Breast epithelium (tissue), 3 donors: ENCODE measurements at regions not wholly inside any gene's neighbourhood (a gene's known extent, or its start where the extent isn't known, plus 50 kb on each side); places are given as distances from the start of the nearest gene placed in this dataset.

Experiments used
- POLR2A ChIP-seq: fragments of 450-650 bp; IDR thresholded peaks from one replicate; pipeline ENCODE4 v1.6.1; 2016; ENCODE audit warnings: antibody characterized with exemption, mild to moderate bottlenecking, moderate library complexity
- TF ChIP-seq, protein P1 (sequence below), 3 donors: fragments of 450-650 bp; IDR thresholded peaks; one replicate each; pipeline ENCODE4 v1.5.1; 2016 to 2017; ENCODE audit warnings: antibody characterized with exemption in 3 of 3, mild to moderate bottlenecking in 3 of 3, moderate library complexity in 3 of 3

DNA sequence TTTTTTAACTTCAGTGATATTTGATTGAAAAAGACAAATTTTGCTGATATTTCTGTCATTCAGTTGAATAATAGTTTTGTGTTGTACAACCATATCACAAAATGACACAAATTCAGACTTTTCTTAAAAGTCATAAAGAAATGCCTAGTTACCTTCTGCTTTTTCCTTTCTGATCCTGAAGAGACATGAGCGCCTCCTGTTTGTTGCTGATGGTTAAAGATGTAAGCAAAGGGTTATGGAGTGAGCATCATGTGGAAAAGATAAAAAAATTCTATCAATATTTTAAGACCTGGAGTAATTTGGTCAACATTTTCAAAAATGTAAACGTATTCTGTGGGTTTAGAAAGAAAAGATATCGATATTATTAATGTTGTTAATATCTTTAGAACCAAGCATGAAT lies 669.9 kb upstream of the NR3C2 start:
- TF ChIP-seq, protein P1, sequence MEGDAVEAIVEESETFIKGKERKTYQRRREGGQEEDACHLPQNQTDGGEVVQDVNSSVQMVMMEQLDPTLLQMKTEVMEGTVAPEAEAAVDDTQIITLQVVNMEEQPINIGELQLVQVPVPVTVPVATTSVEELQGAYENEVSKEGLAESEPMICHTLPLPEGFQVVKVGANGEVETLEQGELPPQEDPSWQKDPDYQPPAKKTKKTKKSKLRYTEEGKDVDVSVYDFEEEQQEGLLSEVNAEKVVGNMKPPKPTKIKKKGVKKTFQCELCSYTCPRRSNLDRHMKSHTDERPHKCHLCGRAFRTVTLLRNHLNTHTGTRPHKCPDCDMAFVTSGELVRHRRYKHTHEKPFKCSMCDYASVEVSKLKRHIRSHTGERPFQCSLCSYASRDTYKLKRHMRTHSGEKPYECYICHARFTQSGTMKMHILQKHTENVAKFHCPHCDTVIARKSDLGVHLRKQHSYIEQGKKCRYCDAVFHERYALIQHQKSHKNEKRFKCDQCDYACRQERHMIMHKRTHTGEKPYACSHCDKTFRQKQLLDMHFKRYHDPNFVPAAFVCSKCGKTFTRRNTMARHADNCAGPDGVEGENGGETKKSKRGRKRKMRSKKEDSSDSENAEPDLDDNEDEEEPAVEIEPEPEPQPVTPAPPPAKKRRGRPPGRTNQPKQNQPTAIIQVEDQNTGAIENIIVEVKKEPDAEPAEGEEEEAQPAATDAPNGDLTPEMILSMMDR (IDR thresholded peaks at IDR 0.05) = no peak
- no peak for TF ChIP-seq POLR2A
